B cell (primary cell): ENCODE measurements at regions not wholly inside any gene's neighbourhood (a gene's known extent, or its start where the extent isn't known, plus 50 kb on each side); places are given as distances from the start of the nearest gene placed in this dataset.

Source experiments
- EZH2 ChIP-seq: IDR thresholded peaks from 2 replicates; pipeline ENCODE4 v1.6.1; 2012; ENCODE audit warnings: borderline replicate concordance, low read depth, mild to moderate bottlenecking, moderate library complexity, low read length; ENCODE audit not compliant: insufficient read depth, poor library complexity, severe bottlenecking
- TF ChIP-seq, protein P1 (sequence below): fragments of 200-600 bp; IDR thresholded peaks from one replicate; pipeline ENCODE4 v1.8.0; 2022; ENCODE audit warnings: antibody characterized with exemption, mild to moderate bottlenecking

DNA sequence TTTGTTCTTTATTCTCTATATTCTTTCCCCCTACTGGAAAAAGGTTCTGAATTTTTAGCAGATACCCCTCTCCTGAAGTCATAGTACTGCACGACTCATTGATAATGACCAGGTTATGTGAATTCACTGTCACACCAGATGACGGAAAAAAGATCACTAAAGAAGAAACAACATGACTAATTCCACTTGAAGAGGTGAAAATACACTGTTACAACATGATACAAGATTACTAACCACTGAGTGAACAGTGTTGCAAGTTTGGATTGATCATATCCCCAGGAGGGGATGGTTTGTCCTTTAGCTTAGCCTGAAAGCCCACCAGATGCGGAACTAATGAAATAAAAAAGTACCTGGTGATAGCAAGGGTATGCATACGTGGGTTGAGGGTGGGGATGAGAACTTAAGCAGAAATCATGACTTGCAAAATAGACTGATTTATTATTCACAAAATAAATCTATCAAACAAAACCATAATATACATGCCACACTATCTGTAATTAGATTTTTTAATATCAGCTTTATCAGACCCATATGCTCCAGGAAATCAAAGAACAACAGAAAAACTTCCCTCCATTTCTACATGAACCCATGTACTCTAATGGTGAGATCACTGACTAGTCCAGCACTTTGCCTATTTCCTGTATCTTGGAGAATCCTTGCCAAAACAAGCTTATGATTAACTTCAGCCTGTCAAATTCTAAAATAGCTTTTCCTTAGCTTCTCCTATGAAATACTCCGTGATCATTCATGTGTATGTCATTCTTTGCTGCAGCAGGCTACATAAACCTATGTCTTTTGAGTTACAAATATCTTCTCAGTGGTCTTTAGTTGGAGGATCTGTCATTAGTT lies 257.4 kb upstream of the AGA start:
- TF ChIP-seq, protein P1, sequence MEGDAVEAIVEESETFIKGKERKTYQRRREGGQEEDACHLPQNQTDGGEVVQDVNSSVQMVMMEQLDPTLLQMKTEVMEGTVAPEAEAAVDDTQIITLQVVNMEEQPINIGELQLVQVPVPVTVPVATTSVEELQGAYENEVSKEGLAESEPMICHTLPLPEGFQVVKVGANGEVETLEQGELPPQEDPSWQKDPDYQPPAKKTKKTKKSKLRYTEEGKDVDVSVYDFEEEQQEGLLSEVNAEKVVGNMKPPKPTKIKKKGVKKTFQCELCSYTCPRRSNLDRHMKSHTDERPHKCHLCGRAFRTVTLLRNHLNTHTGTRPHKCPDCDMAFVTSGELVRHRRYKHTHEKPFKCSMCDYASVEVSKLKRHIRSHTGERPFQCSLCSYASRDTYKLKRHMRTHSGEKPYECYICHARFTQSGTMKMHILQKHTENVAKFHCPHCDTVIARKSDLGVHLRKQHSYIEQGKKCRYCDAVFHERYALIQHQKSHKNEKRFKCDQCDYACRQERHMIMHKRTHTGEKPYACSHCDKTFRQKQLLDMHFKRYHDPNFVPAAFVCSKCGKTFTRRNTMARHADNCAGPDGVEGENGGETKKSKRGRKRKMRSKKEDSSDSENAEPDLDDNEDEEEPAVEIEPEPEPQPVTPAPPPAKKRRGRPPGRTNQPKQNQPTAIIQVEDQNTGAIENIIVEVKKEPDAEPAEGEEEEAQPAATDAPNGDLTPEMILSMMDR, result no peak
- TF ChIP-seq EZH2, result no peak
